GM12878 (cell line): ENCODE measurements at regions not wholly inside any gene's neighbourhood (a gene's known extent, or its start where the extent isn't known, plus 50 kb on each side); places are given as distances from the start of the nearest gene placed in this dataset.

Experiments used
- ATAC-seq: fragments of 200-7000 bp; cut with Tn5 transposase; 3 replicates; pipeline ENCODE4 v1.9.1; 2020; ENCODE audit warnings: mild to moderate bottlenecking, moderate library complexity
- BruUV-seq: library from RNA; stranded (reverse); fragments of 400-500 nt; replicated peaks from 2 replicates; lab custom pipeline; 2021; lab: Mats Ljungman, UMichigan
- CTCF ChIA-PET: fragments of 300-600 bp; sonication (Branson Sonifier 250); formaldehyde crosslinking; extraction: SDS; loops from one replicate; lab custom pipeline; 2021; ENCODE audit warnings: inconsistent platforms; lab: Yijun Ruan, JAX
- POLR2A ChIA-PET: fragments of 350-600 bp; formaldehyde crosslinking; extraction: SDS; loops from one replicate; lab custom pipeline; 2021; ENCODE audit warnings: inconsistent platforms; lab: Charles Lee
- RAD21 ChIA-PET: fragments of 300-600 bp; sonication (Branson Sonifier 250); formaldehyde crosslinking; loops from one replicate; lab custom pipeline; 2023; ENCODE audit warnings: antibody characterized with exemption; ENCODE audit not compliant: unreplicated experiment; lab: Charles Lee
- SMC1A ChIA-PET: fragments of 300-600 bp; sonication (Branson Sonifier 250); formaldehyde crosslinking; loops from one replicate; lab custom pipeline; 2023; ENCODE audit not compliant: unreplicated experiment, uncharacterized antibody; lab: Charles Lee
- DNase-seq: peaks from one replicate; pipeline ENCODE4 v3.0.0-alpha.2; 2011; ENCODE audit warnings: low read depth, low spot score
- FAIRE-seq: peaks from 3 replicates; lab custom pipeline; 2011; peaks lifted over from hg19 to GRCh38; lab: Jason Lieb, UNC
- H2AFZ ChIP-seq: 2 replicates; pipeline ENCODE4 v1.6.0; 2011; ENCODE audit warnings: low read depth, low read length, control low read depth; ENCODE audit not compliant: control insufficient read depth
- H3K27ac ChIP-seq: 2 replicates; pipeline ENCODE4 v1.5.1; 2011; ENCODE audit warnings: control low read depth; ENCODE audit not compliant: control insufficient read depth, insufficient read depth
- H3K27me3 ChIP-seq, 2 experiments: replicated peaks in 1 of 2; 2 replicates each; pipeline versions ENCODE4 v1.6.0 to v1.6.1; 2011; ENCODE audit warnings: low read length in 1 of 2; ENCODE audit not compliant: control insufficient read depth in 2 of 2, insufficient read depth in 2 of 2
- H3K36me3 ChIP-seq, 2 experiments: 2 replicates each; pipeline ENCODE4 v1.5.1; 2011; ENCODE audit warnings: low read length in 1 of 2; ENCODE audit not compliant: control insufficient read depth in 2 of 2, insufficient read depth in 2 of 2
- H3K4me1 ChIP-seq: 2 replicates; pipeline ENCODE4 v1.6.1; 2011; ENCODE audit warnings: mild to moderate bottlenecking, low read length, moderate library complexity, mixed read lengths; ENCODE audit not compliant: control insufficient read depth, insufficient read depth
- H3K4me2 ChIP-seq: 2 replicates; pipeline ENCODE4 v1.6.0; 2011; ENCODE audit warnings: control low read depth; ENCODE audit not compliant: control insufficient read depth, insufficient read depth
- H3K4me3 ChIP-seq: fragments of 200-600 bp; sonication (generic); 2 replicates; pipeline ENCODE4 v1.5.1; 2016
- H3K79me2 ChIP-seq: 2 replicates; pipeline ENCODE4 v1.6.0; 2011; ENCODE audit warnings: low read length; ENCODE audit not compliant: control insufficient read depth, insufficient read depth
- H3K9ac ChIP-seq: 2 replicates; pipeline ENCODE4 v1.8.0; 2011; ENCODE audit warnings: low read length, control low read depth, mixed read lengths; ENCODE audit not compliant: control insufficient read depth, insufficient read depth
- H3K9me3 ChIP-seq: replicated peaks from 3 replicates; pipeline ENCODE4 v1.5.1; 2011; ENCODE audit warnings: mild to moderate bottlenecking, low read length; ENCODE audit not compliant: control insufficient read depth, insufficient read depth
- H4K20me1 ChIP-seq: 2 replicates; pipeline ENCODE4 v1.6.0; 2011; ENCODE audit not compliant: control insufficient read depth, insufficient read depth
- CREM ChIP-seq: IDR thresholded peaks from 2 replicates; pipeline ENCODE4 v1.6.1; 2014; ENCODE audit warnings: antibody characterized with exemption, low read depth
- PBX3 ChIP-seq: IDR thresholded peaks from 2 replicates; pipeline ENCODE4 v1.6.1; 2011; ENCODE audit warnings: mild to moderate bottlenecking, low read depth, low read length, moderate library complexity; ENCODE audit not compliant: insufficient replicate concordance
- STAT3 ChIP-seq: IDR thresholded peaks from 2 replicates; pipeline ENCODE4 v1.6.1; 2011; ENCODE audit warnings: low read depth, low read length, improper control_type of control experiment
- WGBS: methylation state at CpG from one replicate; pipeline ENCODE4 v1.1.6; 2016; ENCODE audit warnings: low lambda C conversion rate; ENCODE audit not compliant: insufficient replicate concordance, insufficient coverage; ENCODE audit errors: missing lambda C conversion rate; 5-methylcytosine and 5-hydroxymethylcytosine counted together
- in situ Hi-C: fragments of 300-500 bp; cut with MboI; formaldehyde crosslinking; loops from 9 replicates; pipeline ENCODE4 v1.14.3; 2018; ENCODE audit warnings: mixed read lengths
- intact Hi-C: fragments of 100-400 bp; cut with micrococcal nuclease; formaldehyde crosslinking; loops from one replicate; pipeline ENCODE4 v1.14.2; 2022; ENCODE audit not compliant: unreplicated experiment

GRCh38 chr11:15773476-15774387 is 582.6 kb downstream of the SOX6 start:
- ATAC-seq = no peak
- FAIRE-seq = no peak
- no peak for DNase-seq

More at GRCh38 chr11:15773476-15774387, 582.6 kb downstream of the SOX6 start:
- no TSS peak for BruUV-seq
- H2AFZ ChIP-seq = no peak overlapping the region
- in situ Hi-C loops (no loop called here), intact Hi-C loops (loop anchor here (5.0 to 10.0 kb wide), 2 partner anchors 449 to 834 kb away; no protein-coding TSS in a partner anchor)
- H3K4me2 ChIP-seq = no peak overlapping the region
- no peaks in the 10 kb centered on the region for H3K9me3 ChIP-seq
- no peaks in the 10 kb centered on the region for H3K4me1 ChIP-seq
- no peak overlapping the region for H3K27ac ChIP-seq
- no peaks in the 10 kb centered on the region for H3K79me2 ChIP-seq
- no peak overlapping the region for H3K4me3 ChIP-seq
- ChIA-PET SMC1A (interaction anchor here (0.5 to 2.1 kb wide), 6 partner anchors 8 to 41 kb away, joined by 3 to 9 read pairs (median 3); no protein-coding TSS in a partner anchor), POLR2A (no interaction called here), CTCF (interaction anchor here (1.0 kb wide), 1 partner anchor 45 kb away, joined by 3 read pairs; no protein-coding TSS in a partner anchor), RAD21 (no interaction called here)
- WGBS = 29% methylated on average over 13 of the region's 13 CpGs
- H3K27me3 ChIP-seq = no peaks in the 10 kb centered on the region; a peak in 1 of 4 replicates
- H4K20me1 ChIP-seq = no peaks in the 10 kb centered on the region
- no peaks in the 10 kb centered on the region for H3K36me3 ChIP-seq
- TF ChIP-seq STAT3 (no peak), CREM (no peak), PBX3 (no peak)
- H3K9ac ChIP-seq = no peak overlapping the region
